ENCODE measurements at regions not wholly inside any gene's neighbourhood (a gene's known extent, or its start where the extent isn't known, plus 50 kb on each side); places are given as distances from the start of the nearest gene placed in this dataset.

DNA sequence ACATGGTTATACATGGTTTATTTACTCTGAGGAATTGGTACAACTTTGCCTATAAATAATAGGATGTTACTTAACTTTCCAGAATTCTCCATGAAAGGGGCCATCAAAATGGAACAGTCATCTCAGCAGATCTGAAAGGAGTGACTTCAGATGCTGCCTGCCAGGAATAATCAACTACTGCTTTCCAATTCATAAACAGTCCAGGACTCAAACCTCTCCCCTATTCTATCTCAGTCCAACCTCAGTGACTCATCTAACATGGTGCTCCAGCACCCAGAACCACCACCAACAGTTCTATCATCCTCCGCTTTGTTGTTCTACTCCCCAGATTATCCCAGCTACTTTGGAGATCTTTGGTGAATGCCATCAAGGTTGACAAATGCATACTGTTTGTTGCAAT lies 221.5 kb upstream of the MPDZ start:
- ChIA-PET POLR2A (no interaction called here), CTCF (no interaction called here)
- Mint-ChIP-seq H3K4me3 (no peak overlapping the region), H3K27ac (no peak overlapping the region), H3K4me1 (ENCODE audit: low read depth) (no peaks in the 10 kb centered on the region), H3K9me3 (ENCODE audit: insufficient read depth) (peaks cover 11% of the 10 kb centered on the region), H3K27me3 (ENCODE audit: low read depth) (no peaks in the 10 kb centered on the region), H3K36me3 (ENCODE audit: low read depth) (no peaks in the 10 kb centered on the region)
- DNase-seq (no peak), ATAC-seq (no peak)

DNA sequence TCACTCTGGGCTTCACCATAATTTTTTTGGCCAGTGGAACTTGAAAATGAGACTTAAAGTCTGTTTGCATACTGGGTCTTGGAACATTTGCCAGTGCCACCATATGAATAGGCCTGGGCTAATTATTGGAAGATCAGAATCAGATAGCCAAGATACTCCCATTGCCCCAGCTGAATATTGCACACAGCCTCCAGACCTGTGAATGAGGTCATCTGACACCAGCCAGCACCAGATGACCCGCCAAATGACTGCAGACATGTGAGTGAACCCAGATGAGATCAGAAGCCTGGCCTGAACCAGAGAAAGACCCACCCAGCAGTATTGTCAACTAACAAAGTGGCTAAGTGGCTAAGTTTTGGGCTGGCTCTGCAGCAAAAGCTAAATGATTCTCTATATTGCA lies 220.5 kb upstream of the MPDZ start:
- Mint-ChIP-seq H3K27me3 (ENCODE audit: low read depth) (no peaks in the 10 kb centered on the region), H3K4me1 (ENCODE audit: low read depth) (no peaks in the 10 kb centered on the region), H3K27ac (no peak overlapping the region), H3K9me3 (ENCODE audit: insufficient read depth) (peaks cover 15% of the 10 kb centered on the region), H3K36me3 (ENCODE audit: low read depth) (no peaks in the 10 kb centered on the region), H3K4me3 (no peak overlapping the region)
- POLR2A ChIA-PET = no interaction called here
- ATAC-seq (no peak), DNase-seq (no peak)
- CTCF ChIA-PET = no interaction called here

GRCh38 chr9:13493697-13494096 lies 214.2 kb upstream of the MPDZ start:
- Mint-ChIP-seq H3K4me3 (no peak overlapping the region), H3K27ac (no peak overlapping the region), H3K4me1 (ENCODE audit: low read depth) (no peaks in the 10 kb centered on the region), H3K27me3 (ENCODE audit: low read depth) (no peaks in the 10 kb centered on the region), H3K9me3 (ENCODE audit: insufficient read depth) (peaks cover 9% of the 10 kb centered on the region), H3K36me3 (ENCODE audit: low read depth) (no peaks in the 10 kb centered on the region)
- ChIA-PET POLR2A (no interaction called here), CTCF (no interaction called here)
- DNase-seq (no peak), ATAC-seq (no peak)

DNA sequence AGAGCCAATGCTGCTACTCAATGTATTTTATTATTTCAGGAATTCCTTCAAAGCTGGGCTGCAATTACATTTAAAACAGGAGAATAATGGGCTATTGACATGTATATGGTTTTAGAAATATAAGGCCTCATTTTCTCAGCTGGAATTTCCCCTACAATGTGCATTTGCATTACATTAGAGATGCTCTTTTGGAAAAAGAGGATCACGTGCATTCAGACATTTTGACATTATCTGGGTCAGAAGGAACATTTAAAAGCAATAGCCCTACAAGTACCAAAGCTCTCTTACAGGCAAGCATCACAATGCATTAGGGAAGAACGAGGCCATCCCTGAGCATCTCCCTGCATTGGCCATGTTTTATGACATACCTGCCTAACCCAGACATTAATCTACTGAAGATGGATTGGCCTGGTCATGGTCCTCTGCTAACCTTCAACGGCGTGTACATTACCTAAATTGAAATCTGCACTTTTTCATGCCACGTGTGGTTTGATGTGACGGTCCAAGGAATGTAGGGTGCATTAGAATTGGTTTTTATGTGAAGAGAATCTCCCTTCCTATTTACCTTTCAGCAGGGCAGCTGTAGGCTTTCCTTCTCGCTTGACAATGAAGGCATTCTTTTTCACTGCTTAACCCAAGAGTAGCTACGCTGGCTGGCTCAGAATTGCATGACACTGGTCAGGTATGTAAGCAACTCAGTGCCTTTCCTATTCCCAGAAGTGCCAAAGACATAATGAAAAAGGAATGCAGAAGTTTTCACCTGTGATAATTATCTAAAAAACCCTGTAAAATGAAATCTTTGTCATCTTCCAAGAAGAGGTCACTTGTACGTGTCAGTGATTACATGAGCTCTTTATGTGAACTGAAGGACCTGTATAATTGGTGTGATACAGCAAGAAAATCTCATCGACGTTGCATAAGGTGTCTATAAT lies 212.3 kb upstream of the MPDZ start:
- no peak for ATAC-seq
- H3K4me3 Mint-ChIP-seq = no peak overlapping the region
- peaks cover 9% of the 10 kb centered on the region for H3K9me3 Mint-ChIP-seq (ENCODE audit: insufficient read depth)
- ChIA-PET CTCF (no interaction called here), POLR2A (no interaction called here)
- no peaks in the 10 kb centered on the region for H3K36me3 Mint-ChIP-seq (ENCODE audit: low read depth)
- no peak overlapping the region for H3K27ac Mint-ChIP-seq
- no peaks in the 10 kb centered on the region for H3K4me1 Mint-ChIP-seq (ENCODE audit: low read depth)
- no peaks in the 10 kb centered on the region for H3K27me3 Mint-ChIP-seq (ENCODE audit: low read depth)
- DNase-seq = no peak

- CTCF ChIA-PET = no interaction called here
Measured at GRCh38 chr9:13491138-13491492, 211.6 kb upstream of the MPDZ start.

DNA sequence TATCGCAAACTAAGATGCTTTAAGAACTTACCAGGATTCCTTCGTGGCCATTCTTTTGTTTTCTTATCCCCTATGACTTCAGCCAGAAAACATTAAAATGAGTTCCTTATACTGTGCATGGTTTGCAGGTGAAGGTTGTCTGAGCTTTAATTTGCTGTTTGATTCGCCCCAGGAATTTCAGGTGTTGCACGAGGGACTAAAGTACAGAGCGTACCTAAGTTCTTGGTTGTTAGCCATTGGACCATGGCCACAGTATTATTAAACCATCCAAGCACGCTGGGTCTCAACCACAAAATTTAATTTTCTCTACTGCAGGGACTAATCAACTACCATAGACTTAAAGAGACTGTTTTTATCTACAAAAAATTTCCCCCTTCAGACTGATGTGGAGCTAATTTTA lies 208.4 kb upstream of the MPDZ start:
- Mint-ChIP-seq H3K36me3 (ENCODE audit: low read depth) (no peaks in the 10 kb centered on the region), H3K27ac (no peak overlapping the region), H3K4me3 (no peak overlapping the region), H3K27me3 (ENCODE audit: low read depth) (no peaks in the 10 kb centered on the region), H3K9me3 (ENCODE audit: insufficient read depth) (no peaks in the 10 kb centered on the region), H3K4me1 (ENCODE audit: low read depth) (no peaks in the 10 kb centered on the region)
- ChIA-PET CTCF (no interaction called here), POLR2A (no interaction called here)
- ATAC-seq = no peak
- DNase-seq = no peak

More at GRCh38 chr9:13491138-13491492, 211.6 kb upstream of the MPDZ start:
- Mint-ChIP-seq H3K27me3 (ENCODE audit: low read depth) (no peaks in the 10 kb centered on the region), H3K27ac (no peak overlapping the region), H3K4me3 (no peak overlapping the region), H3K36me3 (ENCODE audit: low read depth) (no peaks in the 10 kb centered on the region), H3K4me1 (ENCODE audit: low read depth) (no peaks in the 10 kb centered on the region), H3K9me3 (ENCODE audit: insufficient read depth) (peaks cover 9% of the 10 kb centered on the region)
- no peak for ATAC-seq
- POLR2A ChIA-PET = no interaction called here
- DNase-seq = no peak

DNA sequence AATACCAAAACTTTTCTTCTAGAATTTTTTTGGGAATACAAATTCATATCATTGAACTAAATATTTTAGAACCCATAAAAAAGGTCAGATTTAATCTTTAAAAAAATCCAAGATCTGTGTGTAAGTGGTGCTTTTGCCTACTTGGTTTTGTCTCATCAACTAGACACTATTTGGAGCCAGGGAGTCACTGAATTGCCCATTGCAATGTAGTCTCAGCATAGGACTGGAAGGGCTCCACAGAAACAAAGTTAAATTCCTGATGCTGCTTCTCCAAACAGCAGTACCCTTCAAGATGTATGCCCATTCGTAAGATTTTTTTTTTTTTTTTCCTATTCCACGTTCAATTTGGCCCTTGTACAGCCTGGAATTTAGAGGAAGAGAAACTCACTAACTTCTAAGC lies 208.0 kb upstream of the MPDZ start:
- H3K27me3 Mint-ChIP-seq (ENCODE audit: low read depth) = no peaks in the 10 kb centered on the region
- H3K4me3 Mint-ChIP-seq = no peak overlapping the region
- ChIA-PET CTCF (no interaction called here), POLR2A (no interaction called here)
- H3K9me3 Mint-ChIP-seq (ENCODE audit: insufficient read depth) = no peaks in the 10 kb centered on the region
- H3K27ac Mint-ChIP-seq = no peak overlapping the region
- DNase-seq = no peak
- no peaks in the 10 kb centered on the region for H3K36me3 Mint-ChIP-seq (ENCODE audit: low read depth)
- H3K4me1 Mint-ChIP-seq (ENCODE audit: low read depth) = no peaks in the 10 kb centered on the region
- no peak for ATAC-seq

DNA sequence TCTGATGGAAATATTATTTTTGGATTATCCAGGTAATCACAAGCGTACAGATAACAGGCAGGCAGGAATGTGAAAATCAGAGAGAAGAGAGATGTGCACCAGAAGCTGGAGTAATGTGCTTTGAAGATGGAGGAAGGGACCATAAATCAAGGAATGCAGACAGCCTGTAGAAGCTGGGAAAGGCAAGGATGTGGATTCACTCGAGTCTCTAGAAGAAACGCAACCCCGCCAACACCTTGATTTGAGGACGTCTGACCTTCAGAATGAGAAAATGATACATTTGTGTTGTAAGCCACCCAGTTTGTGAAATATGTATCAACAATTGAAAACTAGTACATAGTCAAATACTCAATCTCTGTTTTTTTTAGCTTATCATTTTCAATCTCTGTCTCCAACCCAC lies 207.6 kb upstream of the MPDZ start:
- no peak overlapping the region for H3K4me3 Mint-ChIP-seq
- H3K27me3 Mint-ChIP-seq (ENCODE audit: low read depth) = no peaks in the 10 kb centered on the region
- H3K9me3 Mint-ChIP-seq (ENCODE audit: insufficient read depth) = no peaks in the 10 kb centered on the region
- no peaks in the 10 kb centered on the region for H3K36me3 Mint-ChIP-seq (ENCODE audit: low read depth)
- DNase-seq (no peak), ATAC-seq (no peak)
- no peaks in the 10 kb centered on the region for H3K4me1 Mint-ChIP-seq (ENCODE audit: low read depth)
- CTCF ChIA-PET = no interaction called here
- no peak overlapping the region for H3K27ac Mint-ChIP-seq
- POLR2A ChIA-PET = no interaction called here

- ATAC-seq (no peak), DNase-seq (no peak)
- no peak overlapping the region for H3K4me3 Mint-ChIP-seq
- ChIA-PET CTCF (no interaction called here), POLR2A (no interaction called here)
- no peaks in the 10 kb centered on the region for H3K9me3 Mint-ChIP-seq (ENCODE audit: insufficient read depth)
- no peaks in the 10 kb centered on the region for H3K4me1 Mint-ChIP-seq (ENCODE audit: low read depth)
- H3K36me3 Mint-ChIP-seq (ENCODE audit: low read depth) = no peaks in the 10 kb centered on the region
- no peak overlapping the region for H3K27ac Mint-ChIP-seq
- H3K27me3 Mint-ChIP-seq (ENCODE audit: low read depth) = no peaks in the 10 kb centered on the region
Measured at GRCh38 chr9:13485068-13485596, 205.6 kb upstream of the MPDZ start.

GRCh38 chr9:13484186-13484585 lies 204.7 kb upstream of the MPDZ start:
- Mint-ChIP-seq H3K4me3 (no peak overlapping the region), H3K9me3 (ENCODE audit: insufficient read depth) (no peaks in the 10 kb centered on the region), H3K27ac (no peak overlapping the region), H3K36me3 (ENCODE audit: low read depth) (no peaks in the 10 kb centered on the region), H3K4me1 (ENCODE audit: low read depth) (no peaks in the 10 kb centered on the region), H3K27me3 (ENCODE audit: low read depth) (no peaks in the 10 kb centered on the region)
- ChIA-PET CTCF (no interaction called here), POLR2A (no interaction called here)
- DNase-seq = no peak
- ATAC-seq = no peak

- ChIA-PET CTCF (no interaction called here), POLR2A (no interaction called here)
- Mint-ChIP-seq H3K36me3 (ENCODE audit: low read depth) (no peaks in the 10 kb centered on the region), H3K4me3 (no peak overlapping the region), H3K9me3 (ENCODE audit: insufficient read depth) (no peaks in the 10 kb centered on the region), H3K27me3 (ENCODE audit: low read depth) (no peaks in the 10 kb centered on the region), H3K4me1 (ENCODE audit: low read depth) (no peaks in the 10 kb centered on the region), H3K27ac (no peak overlapping the region)
- DNase-seq (no peak), ATAC-seq (no peak)
Measured at GRCh38 chr9:13481274-13481673, 201.8 kb upstream of the MPDZ start.

GRCh38 chr9:13480693-13481092 lies 201.2 kb upstream of the MPDZ start:
- H3K27me3 Mint-ChIP-seq (ENCODE audit: low read depth) = no peaks in the 10 kb centered on the region
- ChIA-PET POLR2A (no interaction called here), CTCF (no interaction called here)
- H3K4me1 Mint-ChIP-seq (ENCODE audit: low read depth) = no peaks in the 10 kb centered on the region
- DNase-seq (no peak), ATAC-seq (no peak)
- H3K36me3 Mint-ChIP-seq (ENCODE audit: low read depth) = no peaks in the 10 kb centered on the region
- no peak overlapping the region for H3K27ac Mint-ChIP-seq
- H3K4me3 Mint-ChIP-seq = no peak overlapping the region
- H3K9me3 Mint-ChIP-seq (ENCODE audit: insufficient read depth) = no peaks in the 10 kb centered on the region

DNA sequence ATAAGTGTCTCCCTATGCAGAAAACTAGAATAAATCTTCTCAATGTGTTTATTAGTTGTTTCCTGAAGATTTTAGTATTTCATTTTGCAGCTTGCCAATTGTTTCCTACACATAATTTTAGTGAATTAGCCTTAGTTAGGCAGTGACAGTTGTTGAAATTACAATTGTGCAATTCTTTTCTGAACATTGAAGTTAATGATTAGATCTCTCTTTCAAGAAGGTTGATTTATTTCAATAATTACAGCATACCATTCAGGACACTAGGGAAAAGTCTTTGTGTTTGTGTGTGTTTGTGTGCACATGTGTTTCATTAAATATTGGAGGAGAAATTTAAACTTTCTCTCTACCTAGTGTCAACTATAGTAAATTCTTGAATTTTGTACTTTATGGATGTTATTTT lies 199.6 kb upstream of the MPDZ start:
- Mint-ChIP-seq H3K27me3 (ENCODE audit: low read depth) (no peaks in the 10 kb centered on the region), H3K9me3 (ENCODE audit: insufficient read depth) (peaks cover under 1% of the 10 kb centered on the region), H3K36me3 (ENCODE audit: low read depth) (no peaks in the 10 kb centered on the region), H3K4me3 (no peak overlapping the region), H3K4me1 (ENCODE audit: low read depth) (no peaks in the 10 kb centered on the region), H3K27ac (no peak overlapping the region)
- ChIA-PET POLR2A (no interaction called here), CTCF (no interaction called here)
- no peak for ATAC-seq
- no peak for DNase-seq
